T-helper 2 cell treated with Interferon-gamma antibody and Interleukin-4, amounts not matched to agents 100 ng/mL and 5 ng/mL, for 36 hours (primary cell): ENCODE measurements at regions not wholly inside any gene's neighbourhood (a gene's known extent, or its start where the extent isn't known, plus 50 kb on each side); places are given as distances from the start of the nearest gene placed in this dataset.
"Not testable (repeated sequence)": the region's sequence is repeated elsewhere in the genome, so short reads cannot be mapped to it uniquely, and the experiment has no call there.

Source experiments
- intact Hi-C: fragments of 100-400 bp; cut with micrococcal nuclease; formaldehyde crosslinking; loops from one replicate; pipeline ENCODE4 v1.15.1; 2023

- intact Hi-C loops = not testable (repeated sequence)
Observed at GRCh38 chr2:107747199-107747963, 79.3 kb upstream of the RGPD4 start.

DNA sequence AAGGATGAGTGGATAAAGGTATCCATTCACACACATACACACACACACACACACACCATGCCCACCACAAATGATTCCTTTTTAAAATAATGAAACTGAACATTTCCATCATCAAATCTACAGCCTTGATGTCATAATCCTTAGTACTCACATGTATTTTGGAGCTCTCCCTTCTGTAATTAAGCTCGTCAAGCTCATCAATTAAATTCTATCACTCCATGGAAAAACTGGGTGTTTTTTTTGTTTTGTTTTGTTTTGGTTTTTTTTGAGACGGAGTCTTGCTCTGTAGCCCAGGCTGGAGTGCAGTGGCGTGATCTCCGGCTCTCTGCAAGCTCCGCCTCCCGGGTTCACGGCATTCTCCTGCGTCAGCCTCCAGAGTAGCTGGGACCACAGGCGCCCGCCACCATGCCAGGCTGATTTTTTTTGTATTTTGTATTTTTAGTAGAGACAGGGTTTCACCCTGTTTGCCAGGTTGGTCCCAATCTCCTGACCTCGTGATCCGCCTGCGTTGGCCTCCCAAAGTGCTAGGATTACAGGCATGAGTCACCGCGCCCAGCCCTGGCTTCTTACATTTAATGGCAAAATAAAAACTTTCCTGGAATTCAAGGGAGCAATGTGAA, 78.6 kb upstream of the RGPD4 start:
- intact Hi-C loops = no loop called here

GRCh38 chr2:107751936-107752335, 74.8 kb upstream of the RGPD4 start:
- intact Hi-C loops = no loop called here

DNA sequence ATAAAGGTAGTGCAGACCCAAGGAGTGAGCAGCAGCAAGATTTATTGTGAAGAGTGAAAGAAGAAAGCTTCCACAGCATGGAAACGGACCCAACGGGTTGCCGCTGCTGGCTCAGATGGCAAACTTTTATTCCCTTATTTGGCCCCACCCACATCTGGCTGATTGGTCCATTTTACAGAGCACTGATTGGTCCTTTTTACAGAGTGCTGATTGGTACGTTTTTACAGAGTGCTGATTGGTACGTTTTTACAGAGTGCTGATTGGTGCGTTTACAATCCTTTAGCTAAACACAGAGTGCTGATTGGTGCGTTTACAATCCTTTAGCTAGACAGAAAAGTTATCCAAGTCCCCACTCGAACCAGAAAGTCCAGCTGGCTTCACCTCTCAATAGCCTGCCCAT, 72.9 kb upstream of the RGPD4 start:
- intact Hi-C loops = not testable (repeated sequence)

DNA sequence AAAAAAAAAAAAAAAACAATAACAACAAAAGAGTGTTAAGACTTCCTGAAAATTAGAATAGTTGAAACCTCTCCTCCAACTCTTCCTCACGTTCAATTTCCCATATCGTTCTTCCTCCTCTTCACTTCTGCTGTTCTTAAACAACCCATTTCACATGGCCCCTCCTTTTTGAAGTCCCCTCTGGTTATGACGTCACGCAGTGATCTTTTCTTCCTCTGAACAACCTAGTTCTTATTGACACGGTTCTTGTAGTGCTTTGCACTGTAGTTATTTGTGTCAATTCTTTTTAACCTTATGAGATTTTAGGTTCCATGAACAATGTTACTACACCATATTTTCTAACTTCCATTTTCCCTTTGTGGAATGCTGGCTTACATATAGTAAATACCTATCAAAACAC, 69.5 kb upstream of the RGPD4 start:
- intact Hi-C loops = no loop called here

- intact Hi-C loops = no loop called here
Observed at GRCh38 chr2:107760620-107761364, 65.9 kb upstream of the RGPD4 start.

GRCh38 chr2:107772353-107772752, 54.3 kb upstream of the RGPD4 start:
- intact Hi-C loops = no loop called here

- intact Hi-C loops = no loop called here
Observed at GRCh38 chr2:107775211-107775610, 51.5 kb upstream of the RGPD4 start.

GRCh38 chr2:107775791-107776190, 50.9 kb upstream of the RGPD4 start:
- intact Hi-C loops = no loop called here

DNA sequence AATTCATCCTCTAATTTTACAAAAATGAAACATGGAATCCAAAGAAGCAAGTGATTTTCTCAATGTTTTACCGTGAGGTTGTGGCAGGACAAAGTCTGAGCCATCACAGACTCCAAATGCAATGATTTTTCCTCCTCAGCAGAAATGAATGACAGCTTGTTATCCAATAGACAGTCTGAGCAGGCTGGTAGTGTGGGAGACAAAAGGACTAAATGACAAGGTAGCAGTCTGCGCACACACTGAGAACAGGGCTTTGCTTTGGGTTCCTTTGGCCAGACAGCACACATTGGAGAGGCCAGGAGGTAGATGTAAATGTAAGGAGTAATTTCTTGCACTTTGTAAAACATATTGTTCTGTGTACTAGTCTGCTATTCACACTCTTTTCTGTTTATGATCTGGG, 50.3 kb upstream of the RGPD4 start:
- intact Hi-C loops = no loop called here
